SK-N-SH (cell line): ENCODE measurements at regions not wholly inside any gene's neighbourhood (a gene's known extent, or its start where the extent isn't known, plus 50 kb on each side); places are given as distances from the start of the nearest gene placed in this dataset.
A peak's percentile ranks its signal among the peaks of the same experiment; 100 is the strongest.

Experiments
- CTCF ChIA-PET: fragments of 300-600, 350-600 bp; formaldehyde crosslinking; extraction: SDS; loops from one replicate; lab custom pipeline; 2021; lab: Yijun Ruan, JAX
- POLR2A ChIA-PET: fragments of 350-600 bp; sonication (Branson Sonifier 250); formaldehyde crosslinking; extraction: SDS; loops from one replicate; lab custom pipeline; 2020; ENCODE audit warnings: antibody characterized with exemption, inconsistent platforms; lab: Yijun Ruan, JAX
- DNase-seq: peaks from one replicate; pipeline ENCODE4 v3.0.0; 2012
- H2AFZ ChIP-seq: fragments of 200-600 bp; sonication (generic); 2 replicates; pipeline ENCODE4 v1.8.1; 2016; ENCODE audit warnings: antibody characterized with exemption, mild to moderate bottlenecking, low read depth
- H3F3A ChIP-seq: fragments of 200-600 bp; sonication (generic); replicated peaks from 2 replicates; pipeline ENCODE3; 2016; ENCODE audit warnings: antibody characterized with exemption, mild to moderate bottlenecking; ENCODE audit not compliant: insufficient read depth
- H3K27ac ChIP-seq, 2 experiments: fragments of 200-500 bp in 1 of 2; fragments of 200-600 bp in 1 of 2; sonication (Bioruptor generic) in 1 of 2; sonication (generic), shearing (Covaris generic) in 1 of 2; 2 replicates each; pipeline versions ENCODE4 v1.5.1 to v1.6.1; 2014 to 2016; ENCODE audit warnings: low read depth in 2 of 2, inconsistent platforms in 1 of 2, low read length in 1 of 2, mild to moderate bottlenecking in 1 of 2, mixed read lengths in 1 of 2
- H3K27me3 ChIP-seq: fragments of 200-600 bp; sonication (generic), shearing (Covaris generic); 2 replicates; pipeline ENCODE4 v1.6.1; 2016; ENCODE audit warnings: mixed run types; ENCODE audit not compliant: insufficient read depth
- H3K36me3 ChIP-seq, 2 experiments: fragments of 200-500 bp in 1 of 2; fragments of 200-600 bp in 1 of 2; sonication (Bioruptor generic) in 1 of 2; sonication (generic) in 1 of 2; replicated peaks in 1 of 2; 2 replicates each; pipeline versions ENCODE3 to v1.5.1; 2014 to 2016; ENCODE audit warnings: low read length in 1 of 2, mild to moderate bottlenecking in 1 of 2; ENCODE audit not compliant: insufficient read depth in 2 of 2, control insufficient read depth in 1 of 2
- H3K4me1 ChIP-seq, 2 experiments: fragments of 200-500 bp in 1 of 2; fragments of 200-600 bp in 1 of 2; sonication (Bioruptor generic) in 1 of 2; sonication (generic), shearing (Covaris generic) in 1 of 2; 2 replicates each; pipeline versions ENCODE4 v1.5.1 to v1.6.1; 2014 to 2016; ENCODE audit warnings: low read depth in 1 of 2, low read length in 1 of 2, mixed run types in 1 of 2; ENCODE audit not compliant: insufficient read depth in 2 of 2, control insufficient read depth in 1 of 2
- H3K4me2 ChIP-seq: fragments of 200-600 bp; sonication (generic), shearing (Covaris generic); 2 replicates; pipeline ENCODE4 v1.6.1; 2017; ENCODE audit warnings: mixed run types
- H3K4me3 ChIP-seq, 2 experiments: fragments of 200-500 bp in 1 of 2; fragments of 200-600 bp in 1 of 2; sonication (Bioruptor generic) in 1 of 2; sonication (generic), shearing (Covaris generic) in 1 of 2; 2 replicates each; pipeline versions ENCODE4 v1.5.1 to v1.8.1; 2014 to 2016; ENCODE audit warnings: low read depth in 2 of 2, inconsistent platforms in 1 of 2, low read length in 1 of 2, mild to moderate bottlenecking in 1 of 2, mixed read lengths in 1 of 2, moderate library complexity in 1 of 2
- H3K79me2 ChIP-seq: fragments of 200-600 bp; sonication (generic); 2 replicates; pipeline ENCODE4 v1.8.1; 2017; ENCODE audit warnings: mild to moderate bottlenecking; ENCODE audit not compliant: insufficient read depth
- H3K9ac ChIP-seq: fragments of 200-600 bp; sonication (generic); 2 replicates; pipeline ENCODE4 v1.6.1; 2017; ENCODE audit warnings: mixed run types
- H3K9me2 ChIP-seq: fragments of 200-600 bp; sonication (generic); 2 replicates; pipeline ENCODE4 v1.6.1; 2017; ENCODE audit warnings: mixed run types
- H3K9me3 ChIP-seq: fragments of 200-600 bp; sonication (generic); 2 replicates; pipeline ENCODE4 v1.6.1; 2017; ENCODE audit warnings: mixed run types, mild to moderate bottlenecking, moderate library complexity
- H4K20me1 ChIP-seq: fragments of 200-600 bp; sonication (generic); 2 replicates; pipeline ENCODE4 v1.6.1; 2017; ENCODE audit warnings: mild to moderate bottlenecking, mixed run types; ENCODE audit not compliant: insufficient read depth
- EP300 ChIP-seq, 2 experiments: IDR thresholded peaks; 2 replicates each; pipeline versions ENCODE4 v1.4.0 to v1.6.1; 2012; ENCODE audit warnings: borderline replicate concordance in 1 of 2, low read depth in 1 of 2, low read length in 1 of 2
- EZH2phosphoT487 ChIP-seq: fragments of 200-600 bp; sonication (generic); IDR thresholded peaks from 2 replicates; pipeline ENCODE4 v1.6.1; 2017; ENCODE audit warnings: low read depth, mixed run types, mild to moderate bottlenecking, antibody characterized with exemption, moderate library complexity, borderline replicate concordance
- FOSL2 ChIP-seq: IDR thresholded peaks from 2 replicates; pipeline ENCODE4 v1.4.0; 2012; ENCODE audit warnings: low read depth, mild to moderate bottlenecking, moderate library complexity, borderline replicate concordance
- MEF2A ChIP-seq: IDR thresholded peaks from 2 replicates; pipeline ENCODE4 v1.4.0; 2012; ENCODE audit warnings: low read depth, borderline replicate concordance
- NRF1 ChIP-seq: IDR thresholded peaks from 2 replicates; pipeline ENCODE4 v1.6.1; 2012; ENCODE audit warnings: low read depth, mild to moderate bottlenecking, low read length
- RAD21 ChIP-seq: IDR thresholded peaks from 2 replicates; pipeline ENCODE4 v1.6.1; 2012; ENCODE audit warnings: mild to moderate bottlenecking, low read length
- RCOR1 ChIP-seq: fragments of 150-350 bp; IDR thresholded peaks from 2 replicates; pipeline ENCODE4 v1.6.1; 2017; ENCODE audit warnings: antibody characterized with exemption, low read length
- RFX5 ChIP-seq: IDR thresholded peaks from 2 replicates; pipeline ENCODE4 v1.6.1; 2012; ENCODE audit warnings: mild to moderate bottlenecking, improper control_type of control experiment, low read length
- RXRA ChIP-seq: IDR thresholded peaks from 2 replicates; pipeline ENCODE4 v1.4.0; 2012; ENCODE audit warnings: low read depth, mild to moderate bottlenecking, borderline replicate concordance
- TAF1 ChIP-seq: IDR thresholded peaks from 2 replicates; pipeline ENCODE4 v1.6.1; 2012; ENCODE audit warnings: low read depth, mild to moderate bottlenecking, low read length, moderate library complexity, borderline replicate concordance
- WGBS: methylation state at CpG from one replicate; pipeline ENCODE4 v1.1.6; 2017; ENCODE audit warnings: low lambda C conversion rate; 5-methylcytosine and 5-hydroxymethylcytosine counted together
- TF ChIP-seq, protein P1 (sequence below): IDR thresholded peaks from 2 replicates; pipeline ENCODE4 v1.4.0; 2012; ENCODE audit warnings: low read depth, borderline replicate concordance
- TF ChIP-seq, protein P2 (sequence below): fragments of 200-600 bp; sonication (generic); IDR thresholded peaks from 2 replicates; pipeline ENCODE4 v1.6.1; 2017; ENCODE audit warnings: antibody characterized with exemption, mild to moderate bottlenecking, moderate library complexity
- TF ChIP-seq, protein P3 (sequence below): IDR thresholded peaks from 2 replicates; pipeline ENCODE4; 2012
- TF ChIP-seq, protein P4 (sequence below): IDR thresholded peaks from 2 replicates; pipeline ENCODE4 v1.4.0; 2012; ENCODE audit warnings: low read depth

DNA sequence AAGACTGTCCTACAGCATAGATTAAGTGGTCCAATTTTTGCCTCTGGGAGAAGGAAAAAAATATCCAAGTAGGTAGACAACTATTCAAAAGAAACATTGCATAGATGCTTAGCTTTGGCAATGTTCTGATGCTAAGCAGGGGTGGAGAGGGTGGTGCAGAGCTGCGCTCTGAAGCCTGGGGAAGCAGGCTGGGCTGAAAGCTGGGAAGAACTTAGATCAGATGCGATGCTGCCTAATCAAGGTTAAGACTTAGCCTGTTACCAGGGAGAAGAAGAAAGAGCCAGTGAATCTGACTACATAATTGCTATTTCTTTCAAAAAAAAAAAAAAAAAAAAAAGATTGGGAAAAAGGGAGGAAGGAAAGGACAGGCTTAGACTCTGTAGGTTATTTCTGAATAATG lies 89.0 kb upstream of the SCOC start:
- Histone ChIP-seq H3K9ac (no peak overlapping the region), H2AFZ (no peak overlapping the region), H3K4me1 (peaks cover 0 to 7% of the 10 kb centered on the region in 2 experiments; a peak in 1 of 4 replicates), H3K79me2 (no peaks in the 10 kb centered on the region), H4K20me1 (no peaks in the 10 kb centered on the region)
- CTCF ChIA-PET, result interaction anchor here (0.9 kb wide), 1 partner anchor 25 kb away, joined by 3 read pairs; no protein-coding TSS in a partner anchor
- TF ChIP-seq TAF1, result no peak
- no peak for TF ChIP-seq EZH2phosphoT487
- no peak for TF ChIP-seq EP300 (IDR thresholded peaks at IDR 0.05; ENCODE audit: borderline replicate concordance in 1 of 2, low read depth in 1 of 2, low read length in 1 of 2)
- TF ChIP-seq, protein P1, sequence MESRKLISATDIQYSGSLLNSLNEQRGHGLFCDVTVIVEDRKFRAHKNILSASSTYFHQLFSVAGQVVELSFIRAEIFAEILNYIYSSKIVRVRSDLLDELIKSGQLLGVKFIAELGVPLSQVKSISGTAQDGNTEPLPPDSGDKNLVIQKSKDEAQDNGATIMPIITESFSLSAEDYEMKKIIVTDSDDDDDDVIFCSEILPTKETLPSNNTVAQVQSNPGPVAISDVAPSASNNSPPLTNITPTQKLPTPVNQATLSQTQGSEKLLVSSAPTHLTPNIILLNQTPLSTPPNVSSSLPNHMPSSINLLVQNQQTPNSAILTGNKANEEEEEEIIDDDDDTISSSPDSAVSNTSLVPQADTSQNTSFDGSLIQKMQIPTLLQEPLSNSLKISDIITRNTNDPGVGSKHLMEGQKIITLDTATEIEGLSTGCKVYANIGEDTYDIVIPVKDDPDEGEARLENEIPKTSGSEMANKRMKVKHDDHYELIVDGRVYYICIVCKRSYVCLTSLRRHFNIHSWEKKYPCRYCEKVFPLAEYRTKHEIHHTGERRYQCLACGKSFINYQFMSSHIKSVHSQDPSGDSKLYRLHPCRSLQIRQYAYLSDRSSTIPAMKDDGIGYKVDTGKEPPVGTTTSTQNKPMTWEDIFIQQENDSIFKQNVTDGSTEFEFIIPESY, result no peak
- TF ChIP-seq RCOR1, result no peak
- TF ChIP-seq FOSL2, result no peak
- TF ChIP-seq, all 33 proteins: peak for 0
- H3K4me2 ChIP-seq, result no peak overlapping the region
- peaks cover 13% of the 10 kb centered on the region for H3F3A ChIP-seq
- H3K27ac ChIP-seq, result no peak overlapping the region
- no peak for DNase-seq
- no peaks in the 10 kb centered on the region for H3K9me2 ChIP-seq
- H3K27me3 ChIP-seq, result no peaks in the 10 kb centered on the region
- WGBS, result 100% methylated on average over 2 of the region's 2 CpGs
- H3K9me3 ChIP-seq, result no peaks in the 10 kb centered on the region
- no peak overlapping the region for H3K4me3 ChIP-seq
- POLR2A ChIA-PET, result no interaction called here
- H3K36me3 ChIP-seq, result no peaks in the 10 kb centered on the region

DNA sequence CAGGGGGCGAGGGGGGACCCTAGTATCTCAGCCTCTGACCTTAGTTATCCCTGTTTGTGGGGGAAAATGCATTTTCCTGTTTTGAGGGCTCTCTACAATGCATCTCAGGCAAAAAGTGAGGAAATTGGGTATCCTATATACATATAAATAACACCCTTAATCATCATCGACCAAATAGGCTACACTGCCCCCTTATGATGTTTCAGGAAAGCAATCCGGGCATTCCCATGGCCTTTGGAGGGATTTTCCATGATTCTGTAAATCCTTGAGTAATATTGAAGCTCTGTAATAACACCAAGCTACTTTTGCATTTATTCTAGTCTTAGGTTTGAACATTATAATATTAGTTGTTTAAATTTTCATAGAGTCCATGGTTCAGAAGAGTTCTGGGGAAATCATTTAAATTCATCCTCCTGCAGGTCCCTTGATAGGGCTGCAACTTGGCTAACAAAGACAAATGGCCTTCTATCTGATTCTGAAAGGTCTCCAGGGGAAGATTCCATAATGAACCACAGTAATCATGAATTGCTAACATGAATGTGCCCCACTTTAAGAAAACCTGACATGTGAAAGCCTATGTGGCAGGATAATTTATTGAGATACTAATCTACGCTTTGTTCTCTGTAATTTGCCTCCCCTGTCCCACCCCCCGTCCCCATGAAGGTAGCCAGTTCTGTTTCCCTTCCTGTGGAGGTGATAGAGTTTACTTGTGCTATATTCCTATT lies 91.5 kb upstream of the SCOC start:
- no peak overlapping the region for H3K9ac ChIP-seq
- H3K9me3 ChIP-seq, result no peaks in the 10 kb centered on the region
- WGBS, result 83% methylated on average over 5 of the region's 5 CpGs
- no peak overlapping the region for H3K4me3 ChIP-seq
- no peaks in the 10 kb centered on the region for H3K36me3 ChIP-seq
- peaks cover 0 to 7% of the 10 kb centered on the region in 2 experiments; a peak in 1 of 4 replicates for H3K4me1 ChIP-seq
- POLR2A ChIA-PET, result no interaction called here
- H4K20me1 ChIP-seq, result no peaks in the 10 kb centered on the region
- H3K4me2 ChIP-seq, result no peak overlapping the region
- TF ChIP-seq MEF2A (no peak), TAF1 (no peak), EP300 (IDR thresholded peaks at IDR 0.05; ENCODE audit: borderline replicate concordance in 1 of 2, low read depth in 1 of 2, low read length in 1 of 2) (no peak), RFX5 (no peak), RXRA (no peak), RCOR1 (no peak), RAD21 (0 out of 2 replicates have a peak, but pooled peaks have one; percentile 21), NRF1 (no peak)
- TF ChIP-seq, protein P2, sequence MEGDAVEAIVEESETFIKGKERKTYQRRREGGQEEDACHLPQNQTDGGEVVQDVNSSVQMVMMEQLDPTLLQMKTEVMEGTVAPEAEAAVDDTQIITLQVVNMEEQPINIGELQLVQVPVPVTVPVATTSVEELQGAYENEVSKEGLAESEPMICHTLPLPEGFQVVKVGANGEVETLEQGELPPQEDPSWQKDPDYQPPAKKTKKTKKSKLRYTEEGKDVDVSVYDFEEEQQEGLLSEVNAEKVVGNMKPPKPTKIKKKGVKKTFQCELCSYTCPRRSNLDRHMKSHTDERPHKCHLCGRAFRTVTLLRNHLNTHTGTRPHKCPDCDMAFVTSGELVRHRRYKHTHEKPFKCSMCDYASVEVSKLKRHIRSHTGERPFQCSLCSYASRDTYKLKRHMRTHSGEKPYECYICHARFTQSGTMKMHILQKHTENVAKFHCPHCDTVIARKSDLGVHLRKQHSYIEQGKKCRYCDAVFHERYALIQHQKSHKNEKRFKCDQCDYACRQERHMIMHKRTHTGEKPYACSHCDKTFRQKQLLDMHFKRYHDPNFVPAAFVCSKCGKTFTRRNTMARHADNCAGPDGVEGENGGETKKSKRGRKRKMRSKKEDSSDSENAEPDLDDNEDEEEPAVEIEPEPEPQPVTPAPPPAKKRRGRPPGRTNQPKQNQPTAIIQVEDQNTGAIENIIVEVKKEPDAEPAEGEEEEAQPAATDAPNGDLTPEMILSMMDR, result peak; percentile 15; the same call in 1 of the 2 replicates
- TF ChIP-seq, protein P3, sequence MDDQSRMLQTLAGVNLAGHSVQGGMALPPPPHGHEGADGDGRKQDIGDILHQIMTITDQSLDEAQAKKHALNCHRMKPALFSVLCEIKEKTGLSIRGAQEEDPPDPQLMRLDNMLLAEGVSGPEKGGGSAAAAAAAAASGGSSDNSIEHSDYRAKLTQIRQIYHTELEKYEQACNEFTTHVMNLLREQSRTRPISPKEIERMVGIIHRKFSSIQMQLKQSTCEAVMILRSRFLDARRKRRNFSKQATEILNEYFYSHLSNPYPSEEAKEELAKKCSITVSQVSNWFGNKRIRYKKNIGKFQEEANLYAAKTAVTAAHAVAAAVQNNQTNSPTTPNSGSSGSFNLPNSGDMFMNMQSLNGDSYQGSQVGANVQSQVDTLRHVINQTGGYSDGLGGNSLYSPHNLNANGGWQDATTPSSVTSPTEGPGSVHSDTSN, result no peak
- TF ChIP-seq, protein P4, sequence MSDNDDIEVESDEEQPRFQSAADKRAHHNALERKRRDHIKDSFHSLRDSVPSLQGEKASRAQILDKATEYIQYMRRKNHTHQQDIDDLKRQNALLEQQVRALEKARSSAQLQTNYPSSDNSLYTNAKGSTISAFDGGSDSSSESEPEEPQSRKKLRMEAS, result no peak
- TF ChIP-seq, all 33 proteins: peak for 2
- Histone ChIP-seq H3K79me2 (no peaks in the 10 kb centered on the region), H3K27ac (no peak overlapping the region), H3K27me3 (no peaks in the 10 kb centered on the region), H3K9me2 (no peaks in the 10 kb centered on the region), H3F3A (peaks cover 1% of the 10 kb centered on the region), H2AFZ (no peak overlapping the region)
- DNase-seq, result no peak
- CTCF ChIA-PET, result interaction anchor here (0.6 to 0.7 kb wide), 2 partner anchors 14 to 548 kb away, joined by 3 read pairs; no protein-coding TSS in a partner anchor
